CD4-positive, alpha-beta T cell treated with Interleukin-1 beta for 1 hour (primary cell): ENCODE measurements at regions not wholly inside any gene's neighbourhood (a gene's known extent, or its start where the extent isn't known, plus 50 kb on each side); places are given as distances from the start of the nearest gene placed in this dataset.

Experiments used
- DNase-seq, 2 donors: peaks; one replicate each; pipeline ENCODE4 v3.0.0-alpha.2; 2020 to 2022

DNA sequence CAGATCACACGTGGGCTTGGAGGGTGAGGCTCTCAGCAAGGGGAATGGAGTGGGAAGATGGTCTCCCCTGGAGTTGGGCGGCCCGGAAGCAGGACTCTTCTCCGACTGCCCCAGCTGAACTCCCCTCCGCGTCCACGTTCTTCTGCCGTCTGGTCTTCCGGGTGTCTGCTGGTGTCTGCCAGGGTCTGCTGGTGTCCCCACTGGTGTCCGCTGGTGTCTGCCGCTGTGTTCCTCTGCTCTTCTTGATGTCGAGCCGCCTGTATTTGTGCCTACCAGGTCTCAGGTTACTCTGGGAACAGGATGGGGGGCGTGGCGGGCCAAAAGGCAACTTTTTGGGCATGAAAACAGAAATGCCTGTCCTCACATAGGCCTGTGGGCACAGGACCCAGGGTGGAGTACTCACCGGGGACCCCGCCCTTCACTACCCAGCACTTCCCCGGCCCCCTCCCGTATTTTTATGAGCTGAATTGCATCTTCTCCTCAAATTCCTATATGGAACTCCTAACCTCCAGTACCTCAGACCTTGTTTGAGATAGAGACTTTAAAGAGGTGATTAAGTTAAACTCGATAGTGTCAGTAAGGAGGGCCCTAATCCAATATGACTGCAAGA is 675.4 kb downstream of the SEMA5A start:
- DNase-seq: no peak

DNA sequence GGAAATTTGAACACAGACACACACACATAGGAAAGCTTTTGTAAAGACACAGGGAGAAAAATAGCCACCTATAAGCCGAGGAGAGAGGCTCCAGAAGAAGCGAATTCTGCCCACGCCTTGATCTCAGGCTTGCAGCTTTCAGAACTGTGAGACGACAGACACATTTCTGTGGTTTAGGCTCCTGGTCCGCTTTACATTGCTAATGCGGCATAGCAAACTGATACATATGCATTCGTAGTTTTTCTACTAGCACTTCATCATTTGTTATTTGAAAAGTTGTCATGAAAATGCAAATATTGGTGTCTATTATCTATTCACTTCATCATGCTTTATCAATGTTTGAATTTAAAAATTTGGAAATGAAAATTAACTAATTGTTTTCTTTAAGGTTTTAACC is 674.9 kb downstream of the SEMA5A start:
- no peak for DNase-seq

DNA sequence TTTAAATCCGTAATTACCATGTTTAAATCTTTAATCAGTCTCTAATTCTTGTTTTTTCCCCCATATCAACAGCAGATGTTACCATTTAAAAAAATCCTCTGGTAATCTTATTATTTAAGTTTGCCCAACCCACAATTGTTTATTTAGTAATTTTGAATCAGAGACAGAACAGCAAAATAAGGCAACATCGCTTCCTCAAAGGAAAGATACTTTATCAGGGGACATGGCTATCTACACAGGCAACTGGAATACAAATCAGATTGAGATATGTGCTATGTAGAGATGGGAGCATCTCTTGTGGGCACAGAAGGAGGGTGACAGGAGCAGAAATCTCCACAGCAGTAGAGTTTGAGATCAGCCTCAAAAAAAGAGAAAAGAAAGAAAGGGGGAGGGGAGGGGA is 674.4 kb downstream of the SEMA5A start:
- no peak for DNase-seq

DNA sequence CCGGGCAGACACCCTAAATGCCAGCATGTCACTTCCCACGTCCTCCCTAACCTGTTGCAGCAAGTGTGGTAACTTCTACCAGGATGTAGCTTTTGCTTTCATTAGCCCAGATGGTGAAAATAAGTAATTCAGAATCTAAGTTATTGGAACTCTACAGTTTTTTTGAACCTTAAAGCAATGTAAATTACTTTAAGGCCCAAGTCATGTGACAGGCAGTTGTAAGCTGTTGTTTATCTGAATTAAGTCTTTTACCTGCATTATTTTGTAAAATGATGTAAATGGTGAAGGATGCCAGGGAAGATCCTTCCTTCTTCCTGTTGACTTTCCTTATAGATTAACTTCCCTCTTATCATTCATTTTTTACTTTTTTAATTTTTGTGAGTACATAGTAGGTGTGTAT is 670.2 kb downstream of the SEMA5A start:
- DNase-seq: no peak

DNA sequence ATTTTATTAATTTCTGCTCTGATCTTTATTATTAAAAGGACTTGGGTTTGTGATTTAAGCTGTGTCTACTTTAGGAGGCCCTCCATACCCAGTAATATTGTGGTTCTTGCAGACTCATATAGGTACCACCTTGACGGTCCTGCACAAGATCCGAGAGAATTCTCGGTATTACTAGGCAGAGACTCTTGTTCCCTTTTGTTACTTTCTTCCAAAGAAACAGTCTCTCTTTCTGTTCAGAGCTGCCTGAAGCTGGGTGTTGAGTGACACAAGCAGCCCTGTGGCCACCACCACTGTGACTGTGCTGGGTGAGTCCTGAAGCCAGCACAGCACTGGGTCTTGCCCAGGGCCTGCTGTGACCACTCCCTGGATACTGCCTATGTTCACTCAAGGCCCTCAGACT is 666.6 kb downstream of the SEMA5A start:
- no peak for DNase-seq

DNA sequence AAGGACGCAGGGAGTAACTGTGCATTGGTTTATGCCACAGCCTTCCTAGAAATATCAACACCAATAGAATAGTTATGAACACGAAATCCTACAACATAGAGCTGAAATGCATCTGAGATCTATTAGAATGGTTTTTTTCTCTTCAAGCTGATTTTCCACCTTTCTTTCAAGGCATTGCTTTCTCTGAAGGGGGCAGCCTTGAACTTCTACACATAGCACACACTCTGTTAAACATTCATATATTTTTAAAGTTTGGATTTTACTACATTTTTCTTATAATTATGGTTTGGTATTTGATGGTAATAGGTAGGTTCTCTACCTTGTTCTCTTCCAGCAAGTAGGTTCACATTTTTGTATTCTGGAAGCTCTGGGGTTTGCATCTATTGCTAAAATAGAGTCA is 661.8 kb downstream of the SEMA5A start:
- no peak for DNase-seq

DNA sequence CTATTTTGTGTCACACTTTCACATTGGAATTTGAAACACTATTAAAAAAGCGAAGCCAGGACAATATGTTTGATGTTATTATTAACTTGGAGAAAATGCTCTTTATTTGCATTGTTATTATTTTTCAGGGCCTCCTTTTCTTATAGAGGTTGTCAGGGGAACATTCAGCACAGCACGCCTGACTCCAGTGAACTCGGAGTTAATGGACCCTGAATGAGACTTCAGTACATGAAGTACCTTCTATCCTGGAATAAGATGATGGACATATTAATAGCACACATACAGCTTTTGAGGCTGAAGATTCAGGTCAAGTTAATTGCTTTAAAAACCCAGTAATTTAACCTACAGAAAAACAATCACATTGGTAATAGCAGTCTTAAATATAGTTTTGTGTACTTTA is 652.9 kb downstream of the SEMA5A start:
- DNase-seq: no peak

DNA sequence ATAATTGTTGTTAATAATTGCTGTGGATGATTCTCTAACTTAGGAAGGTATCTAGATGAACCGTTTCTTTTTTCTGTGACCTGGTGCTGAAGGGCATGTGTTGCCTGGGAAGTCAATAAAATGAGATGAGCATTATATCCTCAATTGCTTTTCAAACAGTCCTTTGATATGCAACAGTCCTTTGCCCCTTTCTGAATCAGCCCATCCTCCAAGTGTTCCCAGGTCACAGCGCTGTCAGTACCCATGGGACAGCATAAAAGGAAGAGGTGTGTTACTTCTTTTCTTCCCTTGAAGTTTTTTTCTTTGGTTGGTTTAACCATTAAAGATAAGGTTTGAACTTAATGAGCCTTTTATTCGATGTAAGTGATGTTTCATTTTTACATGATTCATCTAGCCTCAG is 651.8 kb downstream of the SEMA5A start:
- no peak for DNase-seq

DNA sequence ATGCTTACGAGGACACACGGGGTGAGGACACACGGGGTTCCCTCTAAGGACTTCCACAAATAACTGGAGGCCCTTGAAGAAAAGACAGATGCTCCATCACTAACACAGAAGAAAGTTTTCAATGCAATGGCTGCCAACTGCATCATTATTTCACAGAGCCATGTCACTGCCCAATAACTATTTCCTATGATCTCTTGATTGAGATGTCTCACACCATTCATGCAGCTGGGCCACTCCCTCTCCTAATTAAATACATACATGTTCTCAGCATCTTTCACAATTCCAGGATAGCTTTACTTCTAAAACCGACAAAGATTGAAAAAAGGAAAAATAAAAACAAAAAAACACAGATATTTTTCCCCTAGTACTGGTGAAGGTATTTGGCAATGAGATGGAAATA is 650.8 kb downstream of the SEMA5A start:
- no peak for DNase-seq

DNA sequence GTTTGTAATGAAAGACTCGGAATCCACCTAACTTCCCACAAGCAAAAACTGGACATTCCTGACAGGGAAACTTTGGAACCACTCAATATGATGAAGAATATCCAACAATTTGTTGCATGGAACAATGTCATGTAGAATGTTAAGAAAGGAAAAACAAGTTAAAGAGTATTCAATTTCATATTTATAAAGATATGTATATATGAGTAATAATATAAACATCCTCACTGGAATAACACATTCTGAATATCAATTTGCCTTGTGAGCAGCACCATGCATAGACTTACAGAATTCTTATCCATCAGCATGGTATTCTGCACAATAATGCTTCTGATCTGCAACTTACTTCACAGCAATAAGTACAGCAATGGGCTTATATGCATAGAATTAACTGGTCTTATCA is 650.3 kb downstream of the SEMA5A start:
- DNase-seq: no peak

DNA sequence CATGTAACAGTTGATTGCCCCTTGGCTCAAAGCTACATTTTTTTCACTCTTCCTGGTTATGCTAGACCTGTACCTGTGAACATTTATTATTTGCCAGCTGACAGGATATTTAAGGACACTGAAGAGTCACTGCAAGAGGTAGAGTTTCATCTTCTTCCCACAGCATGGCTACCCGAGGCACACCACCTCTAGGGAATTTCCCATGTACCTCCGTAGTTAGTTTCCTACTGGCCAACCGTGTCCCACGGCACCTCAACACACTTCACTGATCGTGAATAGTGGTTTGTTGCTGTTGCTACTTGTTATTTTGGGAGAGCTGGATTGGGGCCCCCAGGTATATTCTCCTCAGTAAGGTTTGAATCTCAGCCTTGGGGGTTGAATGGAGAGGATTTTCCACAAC is 648.6 kb downstream of the SEMA5A start:
- DNase-seq: no peak

DNA sequence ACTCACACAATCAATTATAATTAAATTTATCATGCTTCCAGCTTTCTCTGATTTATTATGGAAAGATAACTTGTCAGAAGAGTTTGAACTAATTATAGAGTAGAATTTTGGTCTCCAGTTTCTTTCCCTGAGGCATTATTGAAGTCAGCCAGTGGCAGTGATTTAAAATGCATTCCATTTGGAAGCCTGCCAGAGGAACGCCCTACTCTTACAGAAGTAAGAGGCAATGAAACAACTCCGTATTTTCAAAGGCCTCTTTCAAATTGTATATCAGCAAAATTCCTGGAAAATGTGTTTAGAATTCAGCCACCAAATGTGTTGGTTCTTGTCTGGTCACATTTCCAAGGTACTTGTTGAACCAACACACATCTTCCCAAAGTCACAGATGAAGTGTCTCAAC is 640.9 kb downstream of the SEMA5A start:
- DNase-seq: no peak

DNA sequence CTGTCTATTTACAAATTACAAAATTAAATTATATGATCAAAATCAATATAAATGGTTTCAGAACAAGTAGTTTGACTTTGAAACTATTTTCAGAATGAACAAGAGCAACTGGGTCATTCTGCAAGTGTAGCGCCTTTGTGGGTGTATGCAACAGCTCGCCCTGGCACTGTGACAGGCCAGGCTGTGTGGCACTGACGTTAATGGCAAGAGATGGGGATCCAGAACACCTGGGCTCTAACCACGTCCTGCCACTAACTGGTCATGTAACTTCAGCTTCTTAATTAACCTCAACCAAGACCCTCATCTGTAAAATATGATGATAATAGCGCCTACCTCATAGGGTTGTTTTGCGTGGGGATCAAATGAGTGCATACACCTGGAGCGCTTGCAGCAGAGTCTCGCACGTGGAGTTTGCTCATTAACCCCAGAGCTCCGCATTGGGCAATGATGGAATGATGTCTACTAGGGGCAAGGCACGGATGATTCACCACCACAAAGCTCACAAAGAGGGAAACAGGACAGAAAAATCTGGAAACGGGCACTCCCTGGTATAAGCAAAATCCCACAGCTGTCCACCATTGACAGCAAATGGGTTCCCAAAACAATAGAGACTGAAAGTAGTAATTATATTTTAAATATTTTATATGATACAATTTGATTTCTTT is 639.4 kb downstream of the SEMA5A start:
- no peak for DNase-seq

DNA sequence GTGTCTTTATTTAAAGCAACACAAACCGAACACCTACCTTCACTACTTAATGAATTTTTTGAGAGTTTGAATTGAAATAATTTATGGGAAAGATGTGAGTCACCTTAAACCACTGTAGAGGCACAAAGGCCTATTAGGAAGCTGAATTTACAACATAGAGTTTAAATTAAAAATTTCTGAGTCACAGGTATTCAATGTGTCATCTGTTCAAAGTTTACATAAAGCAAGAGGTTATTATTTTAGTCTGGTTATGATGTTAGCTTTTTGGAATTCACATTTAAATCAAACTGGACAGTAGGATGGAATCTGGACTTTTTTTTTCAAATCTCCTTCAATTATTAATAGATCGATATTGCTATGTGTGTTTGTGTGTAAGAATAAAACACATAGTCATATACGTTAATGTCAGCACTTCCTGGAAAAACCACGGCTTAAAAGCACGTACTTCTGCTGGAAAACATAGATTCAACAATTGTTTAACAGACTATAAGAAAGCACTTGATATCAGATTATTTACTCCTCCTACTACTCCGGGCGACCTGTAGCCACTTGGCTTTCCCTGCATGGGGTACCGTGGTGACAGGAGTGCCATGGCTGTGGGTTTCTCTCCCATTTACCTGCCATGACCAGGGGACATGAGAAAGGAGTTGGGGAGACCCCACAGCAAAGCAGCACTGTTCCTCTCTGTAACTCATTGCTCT is 638.6 kb downstream of the SEMA5A start:
- no peak for DNase-seq

DNA sequence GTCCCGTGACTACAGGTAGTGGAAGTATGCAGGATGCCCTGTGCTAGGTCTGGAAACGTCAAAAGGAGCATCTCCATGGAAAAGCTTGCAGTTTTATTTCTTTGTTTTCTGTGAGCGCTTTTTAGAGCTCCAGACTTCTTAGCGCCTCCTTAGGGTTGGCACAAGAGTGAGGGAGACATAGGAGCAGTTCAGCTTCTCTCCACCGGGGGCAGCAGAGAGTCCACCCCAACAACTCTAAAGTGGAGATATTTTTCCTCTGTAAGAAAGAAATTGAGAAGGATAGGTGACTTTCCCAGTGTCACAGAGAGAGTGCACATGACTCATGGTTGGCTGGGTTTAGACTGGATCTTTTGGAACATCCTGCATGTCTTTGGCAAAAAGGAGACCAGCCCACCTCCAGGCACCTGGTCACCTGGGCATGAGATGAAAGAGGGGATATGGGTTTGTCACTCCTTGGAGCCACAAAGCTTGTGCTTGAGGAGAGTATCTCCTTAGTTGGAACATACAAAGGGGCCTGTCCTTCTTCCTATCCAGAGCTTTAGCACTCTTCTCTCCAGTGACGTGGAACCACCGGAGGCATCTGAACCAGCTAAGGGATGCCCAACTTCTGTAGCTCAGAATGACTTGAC is 637.7 kb downstream of the SEMA5A start:
- no peak for DNase-seq

DNA sequence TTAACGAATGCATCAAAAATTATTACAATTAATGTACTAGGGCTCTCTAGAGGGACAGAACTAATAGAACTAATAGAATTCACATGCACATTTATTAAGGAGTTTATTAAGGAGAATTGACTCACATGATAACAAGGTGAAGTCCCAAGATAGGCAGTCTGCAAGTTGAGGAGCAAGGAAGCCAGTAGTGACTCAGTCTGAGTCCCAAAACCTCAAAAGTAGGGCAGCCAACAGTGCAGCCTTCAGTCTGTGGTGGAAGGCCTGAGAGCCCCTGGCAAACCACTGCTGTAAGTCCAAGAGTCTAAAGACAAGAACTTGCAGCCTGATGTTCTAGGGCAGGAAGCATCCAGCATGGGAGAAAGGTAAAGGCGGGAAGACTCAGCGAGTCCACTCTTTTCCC is 633.8 kb downstream of the SEMA5A start:
- DNase-seq: no peak

DNA sequence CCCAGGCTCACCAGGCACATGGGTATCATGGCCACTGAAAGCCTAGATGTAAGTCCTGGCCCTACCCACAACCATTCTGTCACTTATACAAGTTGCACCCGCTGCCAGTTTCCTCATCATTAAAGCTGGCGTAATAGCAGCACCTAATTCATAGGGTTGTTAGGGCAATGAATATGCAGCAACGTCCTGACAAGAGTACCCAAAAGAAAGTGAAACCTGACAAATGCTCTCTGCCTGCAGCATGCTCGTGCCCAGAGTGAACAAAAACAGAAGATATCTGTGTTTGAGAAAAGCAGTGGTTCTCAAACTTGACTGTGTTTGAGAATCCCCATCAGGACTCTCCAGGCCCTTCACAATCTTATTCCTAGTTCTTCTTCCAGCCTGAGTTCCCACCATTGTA is 632.4 kb downstream of the SEMA5A start:
- no peak for DNase-seq

DNA sequence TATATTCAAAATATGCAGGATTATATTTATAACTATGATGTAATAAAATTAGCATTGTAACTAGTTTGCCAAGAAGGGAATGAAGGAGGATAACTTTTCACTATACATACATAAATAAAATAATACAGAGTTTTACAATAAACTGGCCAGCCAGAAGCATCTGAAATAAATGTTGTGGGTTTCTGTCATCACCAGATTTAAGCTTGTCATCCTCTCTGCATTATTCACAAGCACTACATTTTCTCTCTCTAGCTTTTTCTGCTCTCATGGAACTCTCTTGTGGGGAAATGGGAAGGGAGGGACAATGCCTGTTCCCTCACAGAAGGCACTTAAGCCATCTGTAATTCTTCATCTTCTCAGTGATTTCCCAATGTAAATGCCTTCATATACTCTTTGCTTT is 626.8 kb downstream of the SEMA5A start:
- no peak for DNase-seq

DNA sequence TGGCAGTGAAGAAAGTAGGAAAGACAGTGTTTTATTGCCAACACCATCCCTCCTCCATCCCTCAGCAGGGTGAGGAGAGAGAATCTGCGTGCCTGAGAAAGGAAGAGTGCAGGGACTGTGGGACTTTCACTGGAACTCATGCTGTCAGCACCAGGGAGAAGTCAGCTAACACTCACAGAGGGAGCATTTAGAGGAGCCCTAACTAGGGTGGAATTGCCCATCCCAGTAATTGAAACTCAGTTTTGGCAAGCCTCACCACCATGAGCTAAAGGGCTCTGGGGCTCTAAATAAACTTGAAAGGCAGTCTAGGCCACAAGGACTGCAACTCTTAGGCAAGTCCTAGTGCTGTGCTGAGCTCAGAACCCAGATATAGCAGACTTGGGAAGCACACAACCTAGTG is 622.3 kb downstream of the SEMA5A start:
- DNase-seq: no peak

DNA sequence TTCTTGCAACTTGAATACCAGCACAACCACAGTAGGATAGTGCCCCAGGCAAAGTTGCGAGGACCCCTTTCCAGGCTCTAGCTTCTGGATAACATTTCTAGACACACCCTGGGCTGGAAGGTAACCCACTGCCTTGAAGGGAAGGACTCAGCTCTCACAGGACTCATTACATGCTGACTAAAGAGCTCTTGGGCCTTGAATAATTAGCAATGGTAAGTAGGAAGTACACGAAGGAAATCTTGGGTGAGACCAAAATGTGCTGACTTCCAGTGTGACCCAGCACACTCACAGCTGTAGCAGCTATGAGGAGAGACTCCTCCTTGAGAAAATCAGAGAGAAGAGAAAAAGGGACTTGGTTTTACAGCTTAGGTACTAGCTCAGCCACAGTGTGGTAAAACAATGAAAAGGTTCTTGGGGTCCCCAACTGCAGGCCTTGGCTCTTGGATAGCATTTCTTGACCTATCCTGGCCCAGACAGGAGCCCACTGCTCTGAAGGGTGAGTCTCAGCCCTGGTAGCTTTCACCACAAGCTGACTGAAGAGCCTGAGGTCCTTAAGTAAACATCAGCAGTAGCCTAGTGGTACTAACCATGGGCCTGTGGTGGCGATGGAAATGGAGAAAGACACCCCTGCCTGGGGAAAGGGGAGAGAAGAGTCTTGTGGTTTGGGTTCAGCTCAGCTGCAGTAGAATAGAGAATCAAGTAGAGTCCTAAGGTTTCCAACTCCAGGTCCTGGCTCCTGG is 621.7 kb downstream of the SEMA5A start:
- DNase-seq: no peak

DNA sequence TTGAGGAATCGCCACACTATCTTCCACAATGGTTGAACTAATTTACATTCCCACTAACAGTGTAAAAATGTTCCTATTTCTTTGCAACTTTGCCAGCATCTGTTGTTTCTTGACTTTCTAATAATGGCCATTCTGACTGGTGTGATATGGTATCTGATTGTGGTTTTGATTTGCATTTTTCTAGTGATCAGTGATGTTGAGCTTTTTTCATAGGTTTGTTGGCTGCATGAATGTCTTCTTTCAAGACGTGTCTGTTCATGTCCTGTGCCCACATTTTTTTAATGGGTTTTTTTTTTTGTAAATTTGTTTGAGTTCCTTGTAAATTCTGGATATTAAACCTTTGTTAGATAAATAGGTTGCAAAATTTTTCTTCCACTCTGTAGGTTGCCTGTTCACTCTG is 615.9 kb downstream of the SEMA5A start:
- DNase-seq: no peak

DNA sequence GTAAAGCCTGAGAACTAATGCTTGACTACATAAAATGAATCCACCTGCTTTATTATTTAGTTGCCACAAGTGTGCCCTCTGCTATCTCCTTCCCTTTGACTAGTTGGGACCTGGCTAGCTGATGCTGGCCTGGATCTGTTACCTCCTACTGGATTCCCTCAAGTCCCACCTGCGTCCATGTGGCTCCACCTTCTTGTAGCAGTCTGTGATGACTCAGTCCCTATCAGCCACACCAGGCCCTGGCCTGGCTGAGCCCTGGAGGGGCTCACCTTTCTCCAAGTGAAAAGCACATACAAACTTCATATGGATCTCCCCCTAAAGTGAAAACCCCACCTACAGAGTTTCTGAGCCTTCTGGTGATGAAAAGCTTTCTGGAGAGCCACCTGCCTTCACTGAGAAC is 611.4 kb downstream of the SEMA5A start:
- no peak for DNase-seq

DNA sequence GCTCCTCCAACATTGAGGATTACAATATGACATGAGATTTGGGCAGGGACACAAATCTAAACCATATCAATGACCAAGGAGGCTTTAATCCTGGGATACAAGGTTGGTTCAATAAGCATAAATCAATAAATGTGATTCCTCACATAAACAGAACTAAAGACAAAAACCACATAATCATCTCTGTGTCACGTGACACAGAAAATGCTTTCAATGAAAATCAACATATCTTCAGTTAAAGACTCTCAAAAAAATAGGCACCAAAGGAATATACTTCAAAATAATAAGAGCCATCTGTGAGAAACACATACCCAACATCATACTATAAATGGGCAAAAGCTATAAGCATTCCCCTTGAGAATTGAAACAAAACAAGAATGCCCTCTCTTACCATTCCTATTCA is 604.9 kb downstream of the SEMA5A start:
- DNase-seq: no peak

DNA sequence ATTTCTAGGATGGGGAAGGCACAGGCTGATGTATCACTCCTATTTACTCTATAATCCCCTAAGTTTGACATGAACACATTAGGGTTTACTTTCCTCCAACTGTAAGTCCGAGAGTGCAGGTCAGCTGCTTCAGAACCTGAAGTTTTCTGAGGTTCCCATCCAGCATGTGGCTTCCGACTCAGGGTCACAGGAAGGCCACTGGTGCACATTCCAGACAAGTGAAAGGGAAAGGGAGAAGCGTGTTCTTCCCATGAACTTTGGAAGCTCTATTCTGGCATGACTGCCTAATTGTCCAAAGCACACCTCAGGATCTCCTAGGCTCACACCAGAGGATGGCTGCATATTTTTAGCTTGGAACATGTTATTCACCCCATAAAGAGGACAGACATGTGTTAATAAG is 602.6 kb downstream of the SEMA5A start:
- DNase-seq: no peak
